DOHH2 (cell line): ENCODE measurements at regions not wholly inside any gene's neighbourhood (a gene's known extent, or its start where the extent isn't known, plus 50 kb on each side); places are given as distances from the start of the nearest gene placed in this dataset.

ENCODE experiments used
- H3F3A ChIP-seq: fragments of 200-600 bp; sonication (generic), shearing (Covaris generic); 2 replicates; pipeline ENCODE4 v1.6.0; 2016; ENCODE audit warnings: antibody characterized with exemption, mild to moderate bottlenecking; ENCODE audit not compliant: control insufficient read depth, insufficient read depth
- H3K27ac ChIP-seq: fragments of 200-600 bp; sonication (generic); 2 replicates; pipeline ENCODE4 v1.5.1; 2014; ENCODE audit warnings: low read depth, mild to moderate bottlenecking, low read length, moderate library complexity
- H3K27me3 ChIP-seq: fragments of 200-600 bp; sonication (generic); 2 replicates; pipeline ENCODE4 v1.6.1; 2014; ENCODE audit warnings: mild to moderate bottlenecking, low read length, mixed read lengths; ENCODE audit not compliant: control insufficient read depth
- H3K36me3 ChIP-seq: fragments of 200-600 bp; sonication (generic); 2 replicates; pipeline ENCODE4 v1.6.1; 2014; ENCODE audit warnings: mild to moderate bottlenecking, low read length, moderate library complexity, mixed read lengths; ENCODE audit not compliant: control insufficient read depth
- H3K4me1 ChIP-seq: fragments of 200-600 bp; sonication (generic); 2 replicates; pipeline ENCODE4 v1.6.1; 2014; ENCODE audit warnings: mild to moderate bottlenecking, low read length, mixed read lengths; ENCODE audit not compliant: control insufficient read depth
- H3K4me2 ChIP-seq: fragments of 200-600 bp; sonication (generic); 2 replicates; pipeline ENCODE4 v1.6.0; 2014; ENCODE audit warnings: mild to moderate bottlenecking, low read length, moderate library complexity
- H3K4me3 ChIP-seq: fragments of 200-600 bp; sonication (generic); 2 replicates; pipeline ENCODE4 v1.5.1; 2014; ENCODE audit warnings: mild to moderate bottlenecking, low read length, mixed read lengths
- H3K79me2 ChIP-seq: fragments of 200-600 bp; sonication (generic); 2 replicates; pipeline ENCODE4 v1.6.1; 2014; ENCODE audit warnings: mild to moderate bottlenecking, low read length, mixed read lengths; ENCODE audit not compliant: control insufficient read depth
- H3K9me2 ChIP-seq: fragments of 200-600 bp; sonication (generic); replicated peaks from 2 replicates; pipeline ENCODE4 v1.6.1; 2014; ENCODE audit warnings: mild to moderate bottlenecking, low read length, mixed read lengths; ENCODE audit not compliant: control insufficient read depth
- H3K9me3 ChIP-seq: fragments of 200-600 bp; sonication (generic); 2 replicates; pipeline ENCODE4 v1.6.1; 2014; ENCODE audit warnings: antibody characterized with exemption, low read length, mixed read lengths; ENCODE audit not compliant: control insufficient read depth, insufficient read depth
- H4K20me1 ChIP-seq: fragments of 200-600 bp; sonication (generic); 2 replicates; pipeline ENCODE4 v1.6.0; 2014; ENCODE audit warnings: low read depth, mild to moderate bottlenecking, antibody characterized with exemption, low read length, moderate library complexity; ENCODE audit not compliant: control insufficient read depth, insufficient read depth
- EZH2phosphoT487 ChIP-seq: fragments of 200-600 bp; sonication (generic); IDR thresholded peaks from 2 replicates; pipeline ENCODE4 v1.6.1; 2017; ENCODE audit warnings: borderline replicate concordance, mild to moderate bottlenecking, antibody characterized with exemption, low read length, moderate library complexity, mixed read lengths
- TF ChIP-seq, protein P1 (sequence below): fragments of 200-600 bp; sonication (generic); IDR thresholded peaks from one replicate; pipeline ENCODE4 v1.5.1; 2014; ENCODE audit warnings: antibody characterized with exemption, mild to moderate bottlenecking, low read depth, low read length; ENCODE audit not compliant: poor library complexity, severe bottlenecking

DNA sequence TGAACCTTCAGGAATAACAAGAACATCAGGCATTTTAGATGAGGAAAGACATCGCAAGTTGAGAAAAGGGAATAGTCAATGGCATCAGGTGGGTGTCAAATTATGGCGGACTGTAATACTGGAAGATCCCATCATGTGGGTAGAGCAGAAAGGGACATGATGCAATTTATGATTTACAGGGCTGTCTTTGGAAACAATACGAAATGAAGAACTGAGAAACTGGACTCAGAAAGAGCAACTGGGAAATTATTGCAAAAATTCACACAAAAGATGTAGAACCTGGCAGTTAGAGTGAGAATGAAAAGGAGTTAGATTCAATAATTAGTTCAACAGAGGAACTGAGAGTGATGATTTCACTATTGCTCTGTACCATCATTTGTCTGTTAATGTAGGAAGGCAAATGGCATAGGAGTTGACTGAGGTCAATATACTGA, 1635.0 kb upstream of the ACVR2A start:
- TF ChIP-seq EZH2phosphoT487: no peak
- TF ChIP-seq, protein P1, sequence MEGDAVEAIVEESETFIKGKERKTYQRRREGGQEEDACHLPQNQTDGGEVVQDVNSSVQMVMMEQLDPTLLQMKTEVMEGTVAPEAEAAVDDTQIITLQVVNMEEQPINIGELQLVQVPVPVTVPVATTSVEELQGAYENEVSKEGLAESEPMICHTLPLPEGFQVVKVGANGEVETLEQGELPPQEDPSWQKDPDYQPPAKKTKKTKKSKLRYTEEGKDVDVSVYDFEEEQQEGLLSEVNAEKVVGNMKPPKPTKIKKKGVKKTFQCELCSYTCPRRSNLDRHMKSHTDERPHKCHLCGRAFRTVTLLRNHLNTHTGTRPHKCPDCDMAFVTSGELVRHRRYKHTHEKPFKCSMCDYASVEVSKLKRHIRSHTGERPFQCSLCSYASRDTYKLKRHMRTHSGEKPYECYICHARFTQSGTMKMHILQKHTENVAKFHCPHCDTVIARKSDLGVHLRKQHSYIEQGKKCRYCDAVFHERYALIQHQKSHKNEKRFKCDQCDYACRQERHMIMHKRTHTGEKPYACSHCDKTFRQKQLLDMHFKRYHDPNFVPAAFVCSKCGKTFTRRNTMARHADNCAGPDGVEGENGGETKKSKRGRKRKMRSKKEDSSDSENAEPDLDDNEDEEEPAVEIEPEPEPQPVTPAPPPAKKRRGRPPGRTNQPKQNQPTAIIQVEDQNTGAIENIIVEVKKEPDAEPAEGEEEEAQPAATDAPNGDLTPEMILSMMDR: no peak
- Histone ChIP-seq H3K4me3 (no peak overlapping the region), H3K27ac (no peak overlapping the region)

DNA sequence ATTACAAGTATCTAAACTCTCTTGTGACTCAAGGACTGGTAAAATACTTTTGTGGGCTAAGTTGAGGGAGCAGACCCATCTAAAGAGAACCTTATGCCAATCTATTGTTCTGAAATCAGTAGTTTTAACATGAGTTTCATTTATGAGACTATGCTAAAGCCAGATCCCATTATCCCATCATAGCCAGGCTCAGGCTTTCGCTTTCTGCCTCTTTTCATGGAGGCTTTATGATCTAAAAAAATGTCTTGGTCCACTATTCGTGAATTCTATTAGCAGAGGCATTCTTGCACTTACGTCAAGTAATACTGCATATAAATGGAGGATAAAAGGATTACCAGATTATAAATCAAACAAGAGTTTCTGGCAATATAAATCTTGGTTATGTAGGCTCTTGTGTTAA, 1636.9 kb upstream of the ACVR2A start:
- H3F3A ChIP-seq: no peaks in the 10 kb centered on the region
- H4K20me1 ChIP-seq: no peaks in the 10 kb centered on the region
- H3K4me1 ChIP-seq: no peaks in the 10 kb centered on the region
- H3K27ac ChIP-seq: no peak overlapping the region
- no peak for TF ChIP-seq EZH2phosphoT487
- TF ChIP-seq, protein P1: no peak
- H3K4me3 ChIP-seq: no peak overlapping the region
- no peaks in the 10 kb centered on the region for H3K9me3 ChIP-seq
- no peaks in the 10 kb centered on the region for H3K79me2 ChIP-seq
- no peaks in the 10 kb centered on the region for H3K36me3 ChIP-seq
- H3K4me2 ChIP-seq: no peak overlapping the region
- no peaks in the 10 kb centered on the region for H3K27me3 ChIP-seq
- H3K9me2 ChIP-seq: no peaks in the 10 kb centered on the region; the same call in 1 of the 2 replicates

More for the DNA sequence above, 1635.0 kb upstream of the ACVR2A start:
- Histone ChIP-seq H3K4me1 (no peaks in the 10 kb centered on the region), H3K79me2 (no peaks in the 10 kb centered on the region), H3K27me3 (no peaks in the 10 kb centered on the region), H3F3A (no peaks in the 10 kb centered on the region), H4K20me1 (no peaks in the 10 kb centered on the region), H3K9me3 (no peaks in the 10 kb centered on the region), H3K4me2 (no peak overlapping the region), H3K9me2 (no peaks in the 10 kb centered on the region; the same call in 1 of the 2 replicates), H3K36me3 (no peaks in the 10 kb centered on the region)

DNA sequence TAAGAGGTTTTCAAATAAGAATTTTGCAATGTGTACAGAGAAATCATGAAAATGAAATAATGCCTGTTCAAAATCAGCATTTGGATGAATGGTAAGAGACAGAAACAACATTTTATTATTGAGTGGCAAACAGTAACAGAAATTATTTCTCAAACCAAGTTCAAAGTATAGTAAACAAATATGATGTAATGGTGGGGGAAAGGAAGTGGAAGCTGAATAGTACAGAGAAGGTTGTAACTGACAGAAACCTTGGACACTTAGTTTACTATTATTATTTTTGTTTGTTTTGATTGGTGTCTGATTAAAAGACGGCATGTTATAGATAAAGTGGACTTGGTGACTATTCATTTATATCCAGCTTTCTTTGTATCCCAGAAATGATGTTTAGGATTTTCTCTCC, 1637.4 kb upstream of the ACVR2A start:
- Histone ChIP-seq H3K27me3 (no peaks in the 10 kb centered on the region), H3K9me2 (no peaks in the 10 kb centered on the region; the same call in 1 of the 2 replicates), H3K9me3 (no peaks in the 10 kb centered on the region), H3K4me2 (no peak overlapping the region), H3K27ac (no peak overlapping the region), H4K20me1 (no peaks in the 10 kb centered on the region), H3K4me3 (no peak overlapping the region), H3K79me2 (no peaks in the 10 kb centered on the region), H3K4me1 (no peaks in the 10 kb centered on the region), H3F3A (no peaks in the 10 kb centered on the region), H3K36me3 (no peaks in the 10 kb centered on the region)
- TF ChIP-seq EZH2phosphoT487: no peak
- TF ChIP-seq, protein P1: no peak
